Superior temporal gyrus (tissue), 1 donor: ENCODE measurements at regions not wholly inside any gene's neighbourhood (a gene's known extent, or its start where the extent isn't known, plus 50 kb on each side); places are given as distances from the start of the nearest gene placed in this dataset.

Experiments used
- DNase-seq: peaks from one replicate; pipeline ENCODE4 v3.0.0-alpha.2; 2016; ENCODE audit errors: extremely low spot score

- DNase-seq: no peak
These were observed 59.2 kb downstream of the C9orf50 start for GRCh38 chr9:129561594-129562281.

DNA sequence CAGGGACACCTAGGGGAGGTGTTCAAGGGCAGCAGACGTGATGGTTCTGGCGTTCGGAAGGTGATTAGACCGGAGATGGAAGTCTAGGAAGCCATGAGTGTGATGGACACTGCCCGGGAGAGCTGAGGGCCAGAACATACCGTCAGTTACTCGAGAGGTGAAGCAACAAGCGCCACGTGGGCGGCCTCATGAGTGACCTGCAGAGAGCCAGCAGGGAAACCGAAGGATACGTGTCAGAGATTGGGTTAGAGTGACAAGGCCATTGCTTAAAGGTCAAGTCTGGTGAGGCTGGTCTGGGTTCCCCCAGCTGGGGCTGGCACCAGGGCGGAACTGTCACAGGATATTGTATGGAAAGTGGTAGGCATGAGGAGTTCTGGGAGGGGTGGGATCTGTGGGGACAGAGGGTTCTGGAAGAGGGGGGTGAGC is 60.0 kb downstream of the C9orf50 start:
- no peak for DNase-seq

DNA sequence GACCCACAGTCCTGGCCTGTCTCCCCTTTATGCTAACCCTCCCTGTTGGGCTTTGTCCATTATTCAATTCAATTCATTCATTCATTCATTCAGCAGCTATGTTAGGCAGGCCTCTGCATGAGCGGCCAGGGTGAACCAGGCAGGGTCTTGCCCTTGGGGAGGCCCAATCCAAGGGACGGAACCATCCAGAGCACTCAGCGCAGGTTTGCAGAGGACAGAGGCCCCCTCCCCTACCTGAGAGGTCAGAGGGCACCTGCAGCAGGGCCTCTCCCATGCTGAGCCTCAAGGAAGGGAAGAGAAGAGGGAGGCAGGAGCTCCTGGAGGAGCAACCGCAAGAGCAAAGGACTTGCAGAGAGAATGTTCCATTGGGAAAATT is 61.4 kb downstream of the C9orf50 start:
- DNase-seq: no peak

DNA sequence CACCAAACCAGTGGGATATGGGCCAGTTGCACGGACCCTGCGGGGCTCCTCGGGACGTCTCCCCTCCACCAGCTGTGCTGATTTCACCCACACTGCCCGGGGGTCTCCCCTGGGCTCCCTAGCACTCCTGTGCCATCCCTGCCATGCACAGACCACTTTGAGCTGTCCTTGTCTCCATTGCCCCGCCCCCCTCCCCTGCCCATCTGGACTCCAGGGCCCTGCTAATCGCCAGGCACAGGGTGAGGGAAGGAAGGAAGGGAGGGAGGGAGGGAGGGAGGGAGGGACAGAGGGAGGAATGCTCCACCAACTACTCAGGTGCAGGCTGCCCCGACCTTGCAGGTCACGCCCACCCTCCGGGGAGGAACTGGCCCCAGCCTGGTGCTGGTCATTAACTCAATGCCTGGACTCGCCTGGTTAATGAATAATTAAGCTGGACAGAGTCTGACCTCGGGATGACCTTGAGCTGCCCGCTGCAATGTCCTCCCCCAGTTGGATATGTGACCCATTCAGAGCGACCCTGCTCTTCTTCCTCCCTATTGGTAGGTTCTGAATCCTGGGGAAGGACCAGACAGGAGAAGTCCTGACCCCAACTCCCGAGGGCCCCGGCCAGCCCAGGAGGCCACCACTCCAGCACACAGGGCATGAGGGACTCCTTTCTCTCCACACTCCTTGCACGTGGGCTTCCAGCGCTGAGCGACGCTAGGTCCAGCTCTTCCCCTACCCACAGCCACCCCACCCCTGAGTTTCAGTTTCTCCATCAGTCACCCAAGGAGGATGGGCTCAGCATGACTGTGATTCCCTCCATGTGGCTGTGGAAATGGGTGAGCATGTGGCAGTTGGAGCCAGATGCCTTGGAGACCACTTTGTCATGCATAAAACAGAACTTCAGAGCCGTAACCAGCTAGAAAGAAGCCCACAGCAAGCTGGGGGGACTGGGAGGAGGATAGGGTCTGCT is 62.1 kb downstream of the C9orf50 start:
- no peak for DNase-seq

DNA sequence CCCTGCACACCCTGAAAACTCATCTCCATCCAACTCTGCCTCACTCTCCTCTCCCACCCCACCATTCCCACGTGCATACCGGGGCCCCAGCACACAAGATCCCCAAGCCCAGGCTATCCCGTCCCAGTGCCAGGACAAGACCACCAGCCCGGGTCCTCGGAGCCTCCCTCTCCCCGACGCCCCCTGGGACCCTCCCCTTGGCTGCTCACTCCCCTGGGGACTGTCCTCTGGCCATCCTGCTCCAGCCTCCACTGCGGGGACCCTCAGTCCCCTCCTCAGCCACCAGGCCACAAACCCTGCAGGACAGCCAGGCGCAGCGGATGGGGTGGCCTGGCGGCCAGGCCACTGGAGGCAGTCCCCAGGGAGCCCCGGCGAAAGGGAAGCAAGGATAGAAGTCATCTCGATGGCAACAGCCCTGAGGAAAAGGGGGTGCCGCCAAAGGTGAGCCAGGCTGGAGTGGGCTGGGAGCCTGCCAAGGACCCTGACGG is 62.8 kb downstream of the C9orf50 start:
- no peak for DNase-seq

- no peak for DNase-seq
These were observed 63.5 kb downstream of the C9orf50 start for GRCh38 chr9:129557192-129558036.

- no peak for DNase-seq
These were observed 64.3 kb downstream of the C9orf50 start for GRCh38 chr9:129556491-129557191.

DNA sequence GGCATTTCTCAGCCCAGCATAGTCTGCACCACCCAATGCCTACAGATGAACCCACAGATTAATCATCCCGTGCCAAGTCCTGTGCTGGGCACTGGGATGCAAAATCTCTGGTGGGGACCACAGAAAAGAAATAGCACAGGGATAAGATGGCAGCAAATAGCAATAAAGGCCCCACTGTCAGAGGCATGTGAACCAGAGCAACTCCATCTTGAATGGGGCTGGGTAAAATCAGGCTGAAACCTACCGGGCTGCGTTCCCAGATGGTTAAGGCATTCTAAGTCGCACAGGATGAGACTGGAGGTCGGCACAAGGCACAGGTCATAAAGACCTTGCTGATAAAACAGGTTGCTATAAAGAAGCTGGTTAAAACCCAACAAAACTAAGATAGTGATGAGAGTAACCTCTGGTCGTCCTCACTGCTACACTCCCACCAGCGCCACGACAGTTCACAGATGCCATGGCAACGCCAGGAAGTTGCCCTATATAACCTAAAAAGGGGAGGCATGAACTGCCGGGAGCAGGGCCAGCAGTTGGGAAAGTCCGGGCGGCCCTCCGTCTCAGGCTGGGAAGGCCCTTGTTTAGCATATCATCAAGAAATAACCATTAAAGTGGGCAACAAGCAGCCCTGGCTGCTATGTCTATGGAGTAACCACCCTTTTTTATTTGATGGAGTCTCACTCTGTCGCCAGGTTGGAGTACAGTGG is 65.2 kb downstream of the C9orf50 start:
- DNase-seq: no peak

DNA sequence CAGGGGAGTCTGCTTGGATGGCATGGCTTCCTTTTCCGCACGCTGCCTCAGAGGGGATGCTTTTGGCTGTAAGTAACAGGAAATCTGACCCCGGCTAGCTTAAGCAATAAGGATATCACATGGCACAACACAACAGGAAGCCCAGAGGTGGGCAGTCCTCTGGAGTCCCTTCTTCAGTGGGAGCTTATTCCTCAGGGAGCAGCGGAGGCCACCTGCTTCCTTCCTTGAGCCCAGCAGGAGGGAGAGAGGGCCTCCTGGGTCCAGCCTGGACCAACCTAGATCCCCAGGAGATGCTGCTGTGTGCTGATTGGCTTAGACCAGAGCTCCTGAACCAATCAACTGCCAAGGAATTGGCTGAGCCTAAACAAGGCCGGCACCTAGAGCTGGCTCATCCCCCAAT is 66.3 kb downstream of the C9orf50 start:
- peak; percentile 12 for DNase-seq

DNA sequence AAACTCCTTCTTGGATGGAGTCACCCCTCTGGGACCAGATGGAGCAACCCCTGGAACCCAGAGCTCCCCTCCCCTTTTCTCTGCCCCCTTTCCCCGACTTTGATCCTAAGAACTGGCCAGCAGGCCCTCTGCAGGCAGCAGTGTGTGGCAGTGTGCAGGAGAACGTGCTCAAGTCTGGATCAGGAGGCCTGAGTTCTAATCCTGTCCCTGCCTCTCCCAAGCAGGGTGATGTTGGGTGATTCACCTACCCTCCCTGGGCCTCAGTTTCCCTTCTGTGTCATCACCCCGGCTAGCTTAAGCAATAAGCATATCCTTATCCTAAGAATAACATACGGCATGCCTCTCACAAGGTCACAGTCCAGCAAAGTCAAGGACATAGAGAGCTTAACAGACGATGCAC is 67.6 kb downstream of the C9orf50 start:
- peak; percentile 3 for DNase-seq

DNA sequence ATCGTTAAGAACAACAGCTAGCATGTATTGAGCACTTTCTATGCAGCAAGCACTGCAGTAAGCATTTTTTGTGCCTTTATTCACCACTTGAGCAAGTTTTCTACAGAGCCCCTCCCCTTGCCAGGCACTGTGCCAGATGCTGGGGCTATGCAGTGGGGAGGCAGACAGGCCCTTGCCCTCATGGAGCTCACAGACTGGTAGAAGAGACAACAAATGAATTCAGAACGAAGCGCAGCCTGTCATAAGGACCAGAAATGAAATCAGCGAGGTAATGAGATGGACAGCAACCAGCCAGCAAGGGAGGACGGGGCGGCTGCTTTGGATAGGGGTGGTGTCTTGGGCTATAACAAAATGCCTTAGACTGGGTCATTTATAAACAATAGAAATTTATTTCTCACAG is 68.8 kb downstream of the C9orf50 start:
- DNase-seq: no peak

GRCh38 chr9:129551393-129551973 is 69.4 kb downstream of the C9orf50 start:
- DNase-seq: peak; percentile 5

DNA sequence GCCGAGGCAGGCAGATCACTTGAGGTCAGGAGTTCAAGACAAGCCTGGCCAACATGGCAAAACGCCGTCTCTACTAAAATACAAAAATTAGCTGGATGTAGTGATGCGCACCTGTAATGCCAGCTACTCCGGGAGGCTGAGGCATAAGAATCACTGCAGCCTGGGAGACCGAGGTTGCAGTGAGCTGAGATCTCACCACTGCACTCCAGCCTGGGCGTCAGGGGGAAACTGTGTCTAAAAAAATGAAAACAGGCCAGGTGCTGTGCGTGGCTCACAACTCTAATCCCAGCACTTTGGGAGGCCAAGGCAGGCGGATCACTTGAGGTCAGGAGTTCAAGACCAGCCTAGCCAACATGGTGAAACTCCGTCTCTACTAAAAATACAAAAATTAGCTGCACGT is 69.9 kb downstream of the C9orf50 start:
- peak; percentile 4 for DNase-seq

DNA sequence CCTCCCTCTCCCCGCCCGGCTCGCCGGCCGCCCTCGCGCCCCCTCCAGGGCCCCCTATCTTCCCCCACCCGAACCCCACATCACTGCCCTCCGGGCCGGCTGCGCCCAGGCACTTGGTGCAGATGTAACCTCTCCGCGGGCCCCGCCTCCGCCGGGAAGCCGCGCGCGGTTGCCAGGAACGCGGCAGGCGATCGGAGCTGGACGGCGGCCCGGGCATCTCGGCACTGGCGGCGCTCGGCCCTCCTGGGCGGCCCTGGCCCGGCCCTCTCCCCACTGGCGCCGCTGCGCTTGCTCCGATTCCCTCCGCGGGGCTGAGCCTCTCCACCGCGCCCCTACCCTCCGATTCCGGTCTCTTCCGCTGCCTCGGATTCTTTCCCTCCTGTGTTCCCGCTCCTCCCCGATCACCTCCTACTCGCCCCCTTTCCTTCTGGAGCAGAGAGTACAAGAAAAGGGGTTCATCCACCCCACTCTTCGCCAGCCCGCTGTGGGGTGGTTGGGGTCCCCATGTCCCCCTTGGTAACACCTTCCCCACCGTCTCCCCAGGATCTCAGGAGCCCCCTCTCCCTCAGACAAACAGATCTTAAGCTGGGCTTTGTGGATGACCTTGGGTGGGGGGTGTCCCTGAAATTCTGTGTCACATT is 70.6 kb downstream of the C9orf50 start:
- peak; percentile 67 for DNase-seq

DNA sequence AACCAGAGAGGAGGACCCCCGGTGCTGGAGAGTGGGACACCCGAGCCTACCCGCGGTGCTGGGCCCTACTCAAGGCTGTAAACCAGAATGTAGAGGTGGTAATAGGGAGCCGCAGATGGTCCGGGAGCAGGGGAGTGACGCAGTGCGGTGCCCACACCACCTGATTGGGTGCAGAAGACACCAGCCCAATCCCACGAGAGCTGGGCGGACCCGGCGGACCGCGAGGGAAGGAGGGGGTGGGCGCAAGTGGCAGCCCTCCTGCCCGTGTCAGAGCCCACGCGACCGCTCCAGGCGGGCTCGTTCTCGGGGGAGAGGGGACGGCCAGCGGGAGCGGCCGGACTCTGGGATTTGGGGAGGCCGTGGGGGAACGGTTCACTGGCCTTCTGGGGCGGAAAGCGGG is 71.2 kb downstream of the C9orf50 start:
- peak; percentile 57 for DNase-seq

- DNase-seq: no peak
These were observed 71.8 kb downstream of the C9orf50 start for GRCh38 chr9:129549139-129549538.

GRCh38 chr9:129548571-129549135 is 72.2 kb downstream of the C9orf50 start:
- peak; percentile 18 for DNase-seq

DNA sequence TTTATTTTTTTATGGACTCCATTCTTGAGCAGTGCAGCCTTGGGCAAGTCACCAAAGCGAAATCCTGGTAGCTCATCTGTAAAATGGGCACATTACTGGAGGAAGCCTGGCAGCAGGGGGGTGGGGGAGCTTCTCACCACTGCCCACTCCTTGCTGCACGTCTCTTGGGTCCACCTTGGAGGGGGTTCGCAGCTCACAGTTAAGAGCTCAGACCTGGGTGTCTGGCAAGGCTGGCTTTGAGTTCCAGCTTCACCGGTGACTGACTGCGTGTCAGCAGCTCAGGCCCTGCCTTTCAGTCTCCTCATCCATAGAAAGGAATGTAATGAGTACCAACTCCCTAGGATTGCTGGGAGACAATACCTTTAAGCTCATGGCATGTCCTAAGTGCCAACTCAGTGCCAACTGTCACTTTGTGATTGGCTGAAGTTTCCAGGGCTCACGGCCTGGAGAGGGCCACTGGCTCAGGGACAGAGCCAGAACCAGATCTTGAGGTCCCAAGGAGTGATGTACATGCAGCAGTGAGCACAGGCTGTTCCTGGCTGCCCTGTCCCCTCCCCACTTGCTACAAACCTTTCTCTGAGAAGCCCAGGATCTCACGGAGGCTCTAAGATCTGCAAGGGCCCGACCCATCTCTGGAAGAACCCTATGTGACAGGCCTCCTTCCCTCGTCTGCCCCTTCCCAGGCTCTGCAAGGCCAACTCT is 72.9 kb downstream of the C9orf50 start:
- DNase-seq: peak; percentile 9

DNA sequence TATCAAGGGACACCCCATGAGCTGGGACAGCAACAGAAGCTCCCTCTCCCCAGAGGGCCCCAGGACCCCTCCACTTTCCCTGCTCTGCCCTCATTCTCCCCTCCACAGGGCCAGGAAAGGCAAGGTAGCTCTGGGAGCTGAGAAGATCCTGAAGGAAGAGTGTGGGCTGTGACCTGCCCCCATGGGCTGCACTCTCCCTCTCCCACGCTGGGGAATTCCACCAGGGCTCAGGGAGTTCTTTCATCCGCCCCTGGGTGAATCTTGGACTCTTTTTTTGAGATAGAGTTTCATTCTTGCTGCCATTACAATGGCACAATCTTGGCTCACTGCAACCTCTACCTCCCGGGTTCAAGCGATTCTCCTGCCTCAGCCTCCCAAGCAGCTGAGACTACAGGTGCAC is 73.8 kb downstream of the C9orf50 start:
- DNase-seq: no peak
